Naive thymus-derived CD4-positive, alpha-beta T cell (primary cell): ENCODE measurements at regions not wholly inside any gene's neighbourhood (a gene's known extent, or its start where the extent isn't known, plus 50 kb on each side); places are given as distances from the start of the nearest gene placed in this dataset.

ENCODE experiments used
- ATAC-seq: fragments of 150-1000 bp; cut with Tn5 transposase; 2 replicates; pipeline ENCODE4 v1.10.0; 2021; ENCODE audit warnings: mild to moderate bottlenecking, moderate library complexity
- CTCF ChIA-PET: fragments of 350-600 bp; sonication (Branson Sonifier 250); formaldehyde crosslinking; loops from one replicate; lab custom pipeline; 2021; ENCODE audit warnings: antibody characterized with exemption; lab: Charles Lee
- POLR2A ChIA-PET: fragments of 350-600 bp; sonication (Branson Sonifier 250); formaldehyde crosslinking; loops from one replicate; lab custom pipeline; 2021; ENCODE audit warnings: antibody characterized with exemption, inconsistent platforms; lab: Charles Lee
- DNase-seq, 9 donors: peaks; one replicate each; pipeline versions ENCODE4 v3.0.0 to v3.0.0-alpha.2; 2020 to 2022; ENCODE audit warnings: mixed read lengths in 1 of 9
- H3K27ac ChIP-seq: one replicate; pipeline ENCODE4 v1.7.0; 2013; ENCODE audit warnings: mild to moderate bottlenecking, low read depth, low read length, moderate library complexity
- H3K27me3 ChIP-seq, 2 donors: one replicate each; pipeline ENCODE4 v1.7.0; 2013; ENCODE audit warnings: low read length in 2 of 2, mild to moderate bottlenecking in 2 of 2, moderate library complexity in 2 of 2; ENCODE audit not compliant: control insufficient read depth in 2 of 2, insufficient read depth in 2 of 2
- H3K36me3 ChIP-seq, 3 experiments: 1 replicate in 2 of 3; 2 replicates in 1 of 3; pipeline ENCODE4 v1.7.0; 2013; ENCODE audit warnings: low read length in 3 of 3, mild to moderate bottlenecking in 3 of 3, moderate library complexity in 1 of 3; ENCODE audit not compliant: insufficient read depth in 3 of 3, control insufficient read depth in 2 of 3
- H3K4me1 ChIP-seq, 2 donors: one replicate each; pipeline ENCODE4 v1.7.0; 2013; ENCODE audit warnings: low read length in 2 of 2, mild to moderate bottlenecking in 2 of 2, moderate library complexity in 1 of 2; ENCODE audit not compliant: control insufficient read depth in 2 of 2, insufficient read depth in 2 of 2
- H3K4me3 ChIP-seq: 2 replicates; pipeline ENCODE4 v1.7.0; 2013; ENCODE audit warnings: mild to moderate bottlenecking, low read length
- H3K9me3 ChIP-seq, 3 experiments: 1 replicate in 2 of 3; 2 replicates in 1 of 3; pipeline ENCODE4 v1.7.0; 2013; ENCODE audit warnings: low read length in 3 of 3; ENCODE audit not compliant: control insufficient read depth in 2 of 3
- H3K27ac Mint-ChIP-seq, 9 donors: one replicate each; pipeline ENCODE4 v1.8.0; 2020 to 2022; ENCODE audit warnings: mixed read lengths in 9 of 9, mild to moderate bottlenecking in 8 of 9, moderate library complexity in 5 of 9, inconsistent platforms in 2 of 9
- H3K27me3 Mint-ChIP-seq, 5 donors: one replicate each; pipeline ENCODE4 v1.8.0; 2021 to 2022; ENCODE audit warnings: mixed read lengths in 5 of 5, mild to moderate bottlenecking in 1 of 5
- H3K36me3 Mint-ChIP-seq, 5 donors: one replicate each; pipeline ENCODE4 v1.8.0; 2020 to 2022; ENCODE audit warnings: mixed read lengths in 5 of 5, mild to moderate bottlenecking in 3 of 5, inconsistent platforms in 1 of 5
- H3K4me1 Mint-ChIP-seq, 7 donors: one replicate each; pipeline ENCODE4 v1.8.0; 2020 to 2022; ENCODE audit warnings: mixed read lengths in 7 of 7, mild to moderate bottlenecking in 3 of 7, inconsistent platforms in 1 of 7
- H3K4me3 Mint-ChIP-seq, 10 donors: one replicate each; pipeline ENCODE4 v1.8.0; 2020 to 2022; ENCODE audit warnings: mild to moderate bottlenecking in 10 of 10, mixed read lengths in 10 of 10, moderate library complexity in 6 of 10, inconsistent platforms in 2 of 10
- H3K9me3 Mint-ChIP-seq, 11 donors: one replicate each; pipeline ENCODE4 v1.8.0; 2020 to 2022; ENCODE audit warnings: mixed read lengths in 11 of 11, mild to moderate bottlenecking in 4 of 11, inconsistent platforms in 1 of 11, moderate library complexity in 1 of 11
- intact Hi-C, 2 donors: fragments of 100-400 bp; cut with micrococcal nuclease; formaldehyde crosslinking; loops; one replicate each; pipeline ENCODE4 v1.15.1; 2023

- Histone ChIP-seq H3K27me3 (no peaks in the 10 kb centered on the region), H3K9me3 (no peaks in the 10 kb centered on the region), H3K4me3 (no peak overlapping the region), H3K4me1 (no peaks in the 10 kb centered on the region), H3K36me3 (no peaks in the 10 kb centered on the region), H3K27ac (no peak overlapping the region)
- Mint-ChIP-seq H3K36me3 (peaks cover 0 to 4% (median 0%) of the 10 kb centered on the region in 5 donors), H3K4me3 (no peak overlapping the region), H3K27me3 (no peaks in the 10 kb centered on the region), H3K9me3 (peaks cover 0 to 12% (median 6%) of the 10 kb centered on the region in 11 donors), H3K27ac (no peak overlapping the region), H3K4me1 (no peaks in the 10 kb centered on the region)
- ChIA-PET POLR2A (no interaction called here), CTCF (interaction anchor here (0.6 kb wide), 1 partner anchor 46 kb away, joined by 4 read pairs; no protein-coding TSS in a partner anchor)
- ATAC-seq (no peak), DNase-seq (no peak)
- intact Hi-C loops, result loop anchor here in 1 of 2 donors (10.0 kb wide), 1 partner anchor 579 kb away; no protein-coding TSS in a partner anchor
Observed at GRCh38 chr2:156005531-156005930, 327.0 kb downstream of the NR4A2 start.

GRCh38 chr2:156004459-156004858, 328.1 kb downstream of the NR4A2 start:
- ATAC-seq (no peak), DNase-seq (no peak)
- H3K27ac ChIP-seq, result no peak overlapping the region
- H3K36me3 Mint-ChIP-seq, result no peaks in the 10 kb centered on the region
- intact Hi-C loops, result loop anchor here in 1 of 2 donors (10.0 kb wide), 1 partner anchor 580 kb away; no protein-coding TSS in a partner anchor
- H3K27me3 ChIP-seq, result no peaks in the 10 kb centered on the region
- POLR2A ChIA-PET, result no interaction called here
- no peaks in the 10 kb centered on the region for H3K27me3 Mint-ChIP-seq
- H3K36me3 ChIP-seq, result no peaks in the 10 kb centered on the region
- no peak overlapping the region for H3K4me3 ChIP-seq
- no peak overlapping the region for H3K4me3 Mint-ChIP-seq
- peaks cover 0 to 4% (median 2%) of the 10 kb centered on the region in 11 donors for H3K9me3 Mint-ChIP-seq
- no peaks in the 10 kb centered on the region for H3K4me1 ChIP-seq
- no peaks in the 10 kb centered on the region for H3K4me1 Mint-ChIP-seq
- H3K27ac Mint-ChIP-seq, result no peak overlapping the region
- no peaks in the 10 kb centered on the region for H3K9me3 ChIP-seq
- CTCF ChIA-PET, result no interaction called here

- ChIA-PET POLR2A (no interaction called here), CTCF (no interaction called here)
- intact Hi-C loops, result loop anchor here in 1 of 2 donors (10.0 kb wide), 1 partner anchor 581 kb away; no protein-coding TSS in a partner anchor
- DNase-seq (no peak), ATAC-seq (no peak)
- Histone ChIP-seq H3K4me1 (no peaks in the 10 kb centered on the region), H3K36me3 (no peaks in the 10 kb centered on the region), H3K9me3 (no peaks in the 10 kb centered on the region), H3K4me3 (no peak overlapping the region), H3K27ac (no peak overlapping the region), H3K27me3 (no peaks in the 10 kb centered on the region)
- Mint-ChIP-seq H3K4me3 (no peak overlapping the region), H3K27me3 (no peaks in the 10 kb centered on the region), H3K27ac (no peak overlapping the region), H3K9me3 (no peaks in the 10 kb centered on the region), H3K4me1 (no peaks in the 10 kb centered on the region), H3K36me3 (no peaks in the 10 kb centered on the region)
Observed at GRCh38 chr2:156003780-156004179, 328.7 kb downstream of the NR4A2 start.

- DNase-seq, result no peak
- Mint-ChIP-seq H3K9me3 (no peaks in the 10 kb centered on the region), H3K36me3 (no peaks in the 10 kb centered on the region), H3K4me3 (no peak overlapping the region), H3K27ac (no peak overlapping the region), H3K4me1 (no peaks in the 10 kb centered on the region), H3K27me3 (no peaks in the 10 kb centered on the region)
- Histone ChIP-seq H3K27me3 (no peaks in the 10 kb centered on the region), H3K4me1 (no peaks in the 10 kb centered on the region), H3K36me3 (no peaks in the 10 kb centered on the region), H3K9me3 (no peaks in the 10 kb centered on the region), H3K4me3 (no peak overlapping the region), H3K27ac (no peak overlapping the region)
- ATAC-seq, result no peak
- ChIA-PET POLR2A (no interaction called here), CTCF (no interaction called here)
- intact Hi-C loops, result loop anchor here in 1 of 2 donors (10.0 kb wide), 1 partner anchor 583 kb away; no protein-coding TSS in a partner anchor
Observed at GRCh38 chr2:156001851-156002250, 330.7 kb downstream of the NR4A2 start.

GRCh38 chr2:155997538-155997937, 335.0 kb downstream of the NR4A2 start:
- DNase-seq, result no peak
- no peaks in the 10 kb centered on the region for H3K4me1 ChIP-seq
- intact Hi-C loops, result no loop called here
- H3K27ac Mint-ChIP-seq, result no peak overlapping the region
- no peak overlapping the region for H3K27ac ChIP-seq
- no peaks in the 10 kb centered on the region for H3K9me3 ChIP-seq
- H3K36me3 ChIP-seq, result no peaks in the 10 kb centered on the region
- no peaks in the 10 kb centered on the region for H3K36me3 Mint-ChIP-seq
- no peak for ATAC-seq
- no peak overlapping the region for H3K4me3 ChIP-seq
- H3K27me3 ChIP-seq, result no peaks in the 10 kb centered on the region
- no peaks in the 10 kb centered on the region for H3K27me3 Mint-ChIP-seq
- ChIA-PET POLR2A (no interaction called here), CTCF (no interaction called here)
- H3K9me3 Mint-ChIP-seq, result peaks cover 0 to 6% (median 0%) of the 10 kb centered on the region in 11 donors
- no peak overlapping the region for H3K4me3 Mint-ChIP-seq
- no peaks in the 10 kb centered on the region for H3K4me1 Mint-ChIP-seq

- Mint-ChIP-seq H3K27me3 (peaks cover 0 to 4% (median 0%) of the 10 kb centered on the region in 5 donors), H3K27ac (no peak overlapping the region), H3K36me3 (no peaks in the 10 kb centered on the region), H3K4me3 (no peak overlapping the region), H3K9me3 (peaks cover 0 to 6% (median 1%) of the 10 kb centered on the region in 11 donors), H3K4me1 (no peaks in the 10 kb centered on the region)
- ChIA-PET POLR2A (no interaction called here), CTCF (no interaction called here)
- H3K9me3 ChIP-seq, result no peaks in the 10 kb centered on the region
- no peak overlapping the region for H3K27ac ChIP-seq
- DNase-seq, result no peak
- intact Hi-C loops, result no loop called here
- no peaks in the 10 kb centered on the region for H3K27me3 ChIP-seq
- H3K4me3 ChIP-seq, result no peak overlapping the region
- no peaks in the 10 kb centered on the region for H3K36me3 ChIP-seq
- ATAC-seq, result no peak
- no peaks in the 10 kb centered on the region for H3K4me1 ChIP-seq
Observed at GRCh38 chr2:155994315-155994714, 338.2 kb downstream of the NR4A2 start.

GRCh38 chr2:155983845-155984244, 348.7 kb downstream of the NR4A2 start:
- intact Hi-C loops, result no loop called here
- CTCF ChIA-PET, result no interaction called here

More at GRCh38 chr2:155983845-155984244, 348.7 kb downstream of the NR4A2 start:
- Histone ChIP-seq H3K4me1 (no peaks in the 10 kb centered on the region), H3K27me3 (no peaks in the 10 kb centered on the region), H3K9me3 (no peaks in the 10 kb centered on the region), H3K4me3 (no peak overlapping the region), H3K27ac (no peak overlapping the region), H3K36me3 (no peaks in the 10 kb centered on the region)
- Mint-ChIP-seq H3K4me1 (peaks cover 0 to 2% (median 0%) of the 10 kb centered on the region in 7 donors), H3K27ac (no peak overlapping the region), H3K27me3 (peaks cover 0 to 6% (median 0%) of the 10 kb centered on the region in 5 donors), H3K4me3 (no peak overlapping the region), H3K9me3 (peaks cover 0 to 2% (median 0%) of the 10 kb centered on the region in 11 donors), H3K36me3 (no peaks in the 10 kb centered on the region)
- no peak for ATAC-seq
- POLR2A ChIA-PET, result no interaction called here
- DNase-seq, result no peak
